ENCODE measurements at regions not wholly inside any gene's neighbourhood (a gene's known extent, or its start where the extent isn't known, plus 50 kb on each side); places are given as distances from the start of the nearest gene placed in this dataset.

- TF ChIP-seq CTCF (conservative IDR thresholded peaks at IDR 0.05; ENCODE audit: low read length) (no peak), EZH2phosphoT487 (IDR thresholded peaks at IDR 0.05; ENCODE audit: borderline replicate concordance) (no peak)
Measured at GRCh38 chr18:14942275-14942674, 194.3 kb downstream of the ANKRD30B start.

All from Loucy (cell line).